T-helper 1 cell treated with Interleukin-12 subunit alpha and Interleukin-12 subunit beta and Interleukin-4 antibody, amounts not matched to agents 30 ng/mL and 1 ng/mL, for 36 hours (primary cell): ENCODE measurements at regions not wholly inside any gene's neighbourhood (a gene's known extent, or its start where the extent isn't known, plus 50 kb on each side); places are given as distances from the start of the nearest gene placed in this dataset.

Experiments used
- intact Hi-C: fragments of 100-400 bp; cut with micrococcal nuclease; formaldehyde crosslinking; loops from one replicate; pipeline ENCODE4 v1.15.1; 2024

- intact Hi-C loops: loop anchor here (2.0 to 10.0 kb wide), 3 partner anchors 43 to 1861 kb away; no protein-coding TSS in a partner anchor
Observed at GRCh38 chr3:107943786-107944523, 146.9 kb downstream of the CD47 start.

GRCh38 chr3:107942951-107943749 lies 147.7 kb downstream of the CD47 start:
- intact Hi-C loops: loop anchor here (1.0 to 10.0 kb wide), 8 partner anchors 16 to 1862 kb away; partner anchors contain the start of gene IFT57

- intact Hi-C loops: loop anchor here (1.0 to 10.0 kb wide), 8 partner anchors 15 to 1863 kb away; partner anchors contain the start of gene IFT57
Observed at GRCh38 chr3:107942244-107942643, 148.6 kb downstream of the CD47 start.

- intact Hi-C loops: loop anchor here (5.0 to 10.0 kb wide), 2 partner anchors 47 to 1865 kb away; no protein-coding TSS in a partner anchor
Observed at GRCh38 chr3:107939691-107940442, 151.0 kb downstream of the CD47 start.

GRCh38 chr3:107938143-107938542 lies 152.7 kb downstream of the CD47 start:
- intact Hi-C loops: no loop called here

GRCh38 chr3:107934808-107935207 lies 156.0 kb downstream of the CD47 start:
- intact Hi-C loops: no loop called here

- intact Hi-C loops: no loop called here
Observed at GRCh38 chr3:107933450-107933849, 157.4 kb downstream of the CD47 start.

- intact Hi-C loops: no loop called here
Observed at GRCh38 chr3:107931326-107931725, 159.5 kb downstream of the CD47 start.

GRCh38 chr3:107929088-107929487 lies 161.7 kb downstream of the CD47 start:
- intact Hi-C loops: loop anchor here (5.0 to 10.0 kb wide), 5 partner anchors 48 to 623 kb away; partner anchors contain the start of gene IFT57

- intact Hi-C loops: loop anchor here (5.0 to 10.0 kb wide), 5 partner anchors 49 to 624 kb away; partner anchors contain the start of gene IFT57
Observed at GRCh38 chr3:107928084-107928445, 162.8 kb downstream of the CD47 start.

GRCh38 chr3:107927361-107928083 lies 163.3 kb downstream of the CD47 start:
- intact Hi-C loops: loop anchor here (1.0 to 10.0 kb wide), 13 partner anchors 15 to 691 kb away; partner anchors contain the start of gene IFT57

- intact Hi-C loops: loop anchor here (2.0 to 10.0 kb wide), 7 partner anchors 51 to 626 kb away; partner anchors contain the start of gene IFT57
Observed at GRCh38 chr3:107925851-107926250, 165.0 kb downstream of the CD47 start.

GRCh38 chr3:107921038-107921437 lies 169.8 kb downstream of the CD47 start:
- intact Hi-C loops: loop anchor here (10.0 kb wide), 1 partner anchor 486 kb away; no protein-coding TSS in a partner anchor

- intact Hi-C loops: loop anchor here (10.0 kb wide), 1 partner anchor 486 kb away; no protein-coding TSS in a partner anchor
Observed at GRCh38 chr3:107920538-107920937, 170.3 kb downstream of the CD47 start.

GRCh38 chr3:107919239-107919638 lies 171.6 kb downstream of the CD47 start:
- intact Hi-C loops: no loop called here

GRCh38 chr3:107916171-107916570 lies 174.7 kb downstream of the CD47 start:
- intact Hi-C loops: no loop called here

- intact Hi-C loops: no loop called here
Observed at GRCh38 chr3:107915706-107916105, 175.1 kb downstream of the CD47 start.

GRCh38 chr3:107913701-107914100 lies 177.1 kb downstream of the CD47 start:
- intact Hi-C loops: no loop called here

- intact Hi-C loops: no loop called here
Observed at GRCh38 chr3:107911337-107912000, 179.4 kb downstream of the CD47 start.
